ENCODE measurements at regions not wholly inside any gene's neighbourhood (a gene's known extent, or its start where the extent isn't known, plus 50 kb on each side); places are given as distances from the start of the nearest gene placed in this dataset.
"Not testable (repeated sequence)": the region's sequence is repeated elsewhere in the genome, so short reads cannot be mapped to it uniquely, and the experiment has no call there.

- Mint-ChIP-seq H3K4me3 (no peak overlapping the region), H3K36me3 (ENCODE audit: low read depth) (no peaks in the 10 kb centered on the region), H3K9me3 (peaks cover 7% of the 10 kb centered on the region), H3K4me1 (ENCODE audit: low read depth) (no peaks in the 10 kb centered on the region), H3K27ac (no peak overlapping the region), H3K27me3 (ENCODE audit: insufficient read depth) (no peaks in the 10 kb centered on the region)
- no peak for DNase-seq (ENCODE audit: low spot score)
- intact Hi-C loops (cut with micrococcal nuclease), result no loop called here
Measured at GRCh38 chr4:59630922-59631321, 1569.2 kb upstream of the ADGRL3 start.

- no peaks in the 10 kb centered on the region for H3K36me3 Mint-ChIP-seq (ENCODE audit: low read depth)
- H3K27ac Mint-ChIP-seq, result no peak overlapping the region
- no peaks in the 10 kb centered on the region for H3K27me3 Mint-ChIP-seq (ENCODE audit: insufficient read depth)
- intact Hi-C loops (cut with micrococcal nuclease), result no loop called here
- no peaks in the 10 kb centered on the region for H3K4me1 Mint-ChIP-seq (ENCODE audit: low read depth)
- no peak overlapping the region for H3K4me3 Mint-ChIP-seq
- H3K9me3 Mint-ChIP-seq, result peaks cover 10% of the 10 kb centered on the region
- DNase-seq (ENCODE audit: low spot score), result no peak
Measured at GRCh38 chr4:59637596-59637995, 1562.5 kb upstream of the ADGRL3 start.

- H3K9me3 Mint-ChIP-seq, result peaks cover 10% of the 10 kb centered on the region
- no peak overlapping the region for H3K27ac Mint-ChIP-seq
- no peaks in the 10 kb centered on the region for H3K27me3 Mint-ChIP-seq (ENCODE audit: insufficient read depth)
- H3K4me1 Mint-ChIP-seq (ENCODE audit: low read depth), result no peaks in the 10 kb centered on the region
- no peak overlapping the region for H3K4me3 Mint-ChIP-seq
- DNase-seq (ENCODE audit: low spot score), result no peak
- intact Hi-C loops (cut with micrococcal nuclease), result no loop called here
- H3K36me3 Mint-ChIP-seq (ENCODE audit: low read depth), result no peaks in the 10 kb centered on the region
Measured at GRCh38 chr4:59643682-59644081, 1556.4 kb upstream of the ADGRL3 start.

GRCh38 chr4:59644765-59645164, 1555.4 kb upstream of the ADGRL3 start:
- intact Hi-C loops (cut with micrococcal nuclease), result no loop called here
- Mint-ChIP-seq H3K27me3 (ENCODE audit: insufficient read depth) (no peaks in the 10 kb centered on the region), H3K4me1 (ENCODE audit: low read depth) (no peaks in the 10 kb centered on the region), H3K27ac (no peak overlapping the region), H3K9me3 (peaks cover 4% of the 10 kb centered on the region), H3K4me3 (no peak overlapping the region), H3K36me3 (ENCODE audit: low read depth) (no peaks in the 10 kb centered on the region)
- no peak for DNase-seq (ENCODE audit: low spot score)

GRCh38 chr4:59646082-59646481, 1554.0 kb upstream of the ADGRL3 start:
- Mint-ChIP-seq H3K36me3 (ENCODE audit: low read depth) (no peaks in the 10 kb centered on the region), H3K27ac (no peak overlapping the region), H3K4me1 (ENCODE audit: low read depth) (no peaks in the 10 kb centered on the region), H3K4me3 (no peak overlapping the region), H3K27me3 (ENCODE audit: insufficient read depth) (no peaks in the 10 kb centered on the region), H3K9me3 (peaks cover 7% of the 10 kb centered on the region)
- no peak for DNase-seq (ENCODE audit: low spot score)
- intact Hi-C loops (cut with micrococcal nuclease), result no loop called here

GRCh38 chr4:59647011-59647410, 1553.1 kb upstream of the ADGRL3 start:
- no peak for DNase-seq (ENCODE audit: low spot score)
- no peak overlapping the region for H3K4me3 Mint-ChIP-seq
- H3K9me3 Mint-ChIP-seq, result peaks cover 7% of the 10 kb centered on the region
- H3K4me1 Mint-ChIP-seq (ENCODE audit: low read depth), result no peaks in the 10 kb centered on the region
- H3K27me3 Mint-ChIP-seq (ENCODE audit: insufficient read depth), result no peaks in the 10 kb centered on the region
- no peak overlapping the region for H3K27ac Mint-ChIP-seq
- no peaks in the 10 kb centered on the region for H3K36me3 Mint-ChIP-seq (ENCODE audit: low read depth)
- intact Hi-C loops (cut with micrococcal nuclease), result no loop called here

- no peaks in the 10 kb centered on the region for H3K4me1 Mint-ChIP-seq (ENCODE audit: low read depth)
- no peak for DNase-seq (ENCODE audit: low spot score)
- intact Hi-C loops (cut with micrococcal nuclease), result no loop called here
- no peaks in the 10 kb centered on the region for H3K36me3 Mint-ChIP-seq (ENCODE audit: low read depth)
- H3K9me3 Mint-ChIP-seq, result peaks cover 7% of the 10 kb centered on the region
- H3K27me3 Mint-ChIP-seq (ENCODE audit: insufficient read depth), result no peaks in the 10 kb centered on the region
- H3K27ac Mint-ChIP-seq, result no peak overlapping the region
- H3K4me3 Mint-ChIP-seq, result no peak overlapping the region
Measured at GRCh38 chr4:59647500-59647899, 1552.6 kb upstream of the ADGRL3 start.

GRCh38 chr4:59650861-59651260, 1549.3 kb upstream of the ADGRL3 start:
- no peaks in the 10 kb centered on the region for H3K36me3 Mint-ChIP-seq (ENCODE audit: low read depth)
- no peaks in the 10 kb centered on the region for H3K4me1 Mint-ChIP-seq (ENCODE audit: low read depth)
- no peak overlapping the region for H3K4me3 Mint-ChIP-seq
- no peak overlapping the region for H3K27ac Mint-ChIP-seq
- intact Hi-C loops (cut with micrococcal nuclease), result no loop called here
- DNase-seq (ENCODE audit: low spot score), result no peak
- peaks cover 10% of the 10 kb centered on the region for H3K9me3 Mint-ChIP-seq
- no peaks in the 10 kb centered on the region for H3K27me3 Mint-ChIP-seq (ENCODE audit: insufficient read depth)

- peaks cover 15% of the 10 kb centered on the region for H3K9me3 Mint-ChIP-seq
- no peaks in the 10 kb centered on the region for H3K4me1 Mint-ChIP-seq (ENCODE audit: low read depth)
- no peaks in the 10 kb centered on the region for H3K27me3 Mint-ChIP-seq (ENCODE audit: insufficient read depth)
- H3K4me3 Mint-ChIP-seq, result no peak overlapping the region
- intact Hi-C loops (cut with micrococcal nuclease), result no loop called here
- no peak overlapping the region for H3K27ac Mint-ChIP-seq
- H3K36me3 Mint-ChIP-seq (ENCODE audit: low read depth), result no peaks in the 10 kb centered on the region
- DNase-seq (ENCODE audit: low spot score), result no peak
Measured at GRCh38 chr4:59655996-59656395, 1544.1 kb upstream of the ADGRL3 start.

GRCh38 chr4:59664771-59665170, 1535.4 kb upstream of the ADGRL3 start:
- Mint-ChIP-seq H3K4me1 (ENCODE audit: low read depth) (no peaks in the 10 kb centered on the region), H3K9me3 (peaks cover 6% of the 10 kb centered on the region), H3K27me3 (ENCODE audit: insufficient read depth) (no peaks in the 10 kb centered on the region), H3K27ac (no peak overlapping the region), H3K36me3 (ENCODE audit: low read depth) (no peaks in the 10 kb centered on the region), H3K4me3 (no peak overlapping the region)
- intact Hi-C loops (cut with micrococcal nuclease), result no loop called here
- no peak for DNase-seq (ENCODE audit: low spot score)

GRCh38 chr4:59666645-59667044, 1533.5 kb upstream of the ADGRL3 start:
- H3K4me3 Mint-ChIP-seq, result no peak overlapping the region

GRCh38 chr4:59671037-59671436, 1529.1 kb upstream of the ADGRL3 start:
- Mint-ChIP-seq H3K27me3 (ENCODE audit: insufficient read depth) (no peaks in the 10 kb centered on the region), H3K36me3 (ENCODE audit: low read depth) (no peaks in the 10 kb centered on the region), H3K9me3 (no peaks in the 10 kb centered on the region), H3K27ac (no peak overlapping the region), H3K4me3 (no peak overlapping the region), H3K4me1 (ENCODE audit: low read depth) (no peaks in the 10 kb centered on the region)
- DNase-seq (ENCODE audit: low spot score), result no peak
- intact Hi-C loops (cut with micrococcal nuclease), result no loop called here

More at GRCh38 chr4:59666645-59667044, 1533.5 kb upstream of the ADGRL3 start:
- intact Hi-C loops (cut with micrococcal nuclease), result no loop called here
- Mint-ChIP-seq H3K27me3 (ENCODE audit: insufficient read depth) (no peaks in the 10 kb centered on the region), H3K27ac (no peak overlapping the region), H3K9me3 (no peaks in the 10 kb centered on the region), H3K36me3 (ENCODE audit: low read depth) (no peaks in the 10 kb centered on the region), H3K4me1 (ENCODE audit: low read depth) (no peaks in the 10 kb centered on the region)
- no peak for DNase-seq (ENCODE audit: low spot score)

GRCh38 chr4:59676389-59676788, 1523.7 kb upstream of the ADGRL3 start:
- H3K27me3 Mint-ChIP-seq (ENCODE audit: insufficient read depth), result no peaks in the 10 kb centered on the region
- H3K27ac Mint-ChIP-seq, result no peak overlapping the region
- no peak overlapping the region for H3K4me3 Mint-ChIP-seq
- H3K9me3 Mint-ChIP-seq, result peaks cover 14% of the 10 kb centered on the region
- no peaks in the 10 kb centered on the region for H3K4me1 Mint-ChIP-seq (ENCODE audit: low read depth)
- intact Hi-C loops (cut with micrococcal nuclease), result no loop called here
- DNase-seq (ENCODE audit: low spot score), result no peak
- H3K36me3 Mint-ChIP-seq (ENCODE audit: low read depth), result no peaks in the 10 kb centered on the region

- peaks cover 14% of the 10 kb centered on the region for H3K9me3 Mint-ChIP-seq
- H3K36me3 Mint-ChIP-seq (ENCODE audit: low read depth); intact Hi-C loops (cut with micrococcal nuclease); DNase-seq (ENCODE audit: low spot score); H3K27me3 Mint-ChIP-seq (ENCODE audit: insufficient read depth); H3K4me1 Mint-ChIP-seq (ENCODE audit: low read depth); H3K4me3 Mint-ChIP-seq; H3K27ac Mint-ChIP-seq: not testable (repeated sequence)
Measured at GRCh38 chr4:59676992-59677391, 1523.1 kb upstream of the ADGRL3 start.

Measured in activated T-helper 1 cell treated with anti-CD3 and anti-CD28 coated beads, Interleukin-12 subunit alpha, Interleukin-12 subunit beta, Interleukin-2, Interleukin-4 antibody, amounts not matched to agents 30 ng/mL and 10 ng/mL and 1 ng/mL, durations not matched to agents 14 hours and 24 hours and 36 hours (primary cell).